CD14-positive monocyte (primary cell): ENCODE measurements at regions not wholly inside any gene's neighbourhood (a gene's known extent, or its start where the extent isn't known, plus 50 kb on each side); places are given as distances from the start of the nearest gene placed in this dataset.

Experiments used
- DNase-seq, 3 donors: peaks; one replicate each; pipeline ENCODE4 v3.0.0-alpha.2; 2011 to 2022
- H2AFZ ChIP-seq: 2 replicates; pipeline ENCODE4 v1.6.0; 2012; ENCODE audit warnings: mild to moderate bottlenecking, low read depth, low read length, inconsistent platforms; ENCODE audit not compliant: insufficient read depth, poor library complexity, severe bottlenecking
- H3K27ac ChIP-seq, 2 donors: 1 replicate in 1 of 2; 2 replicates in 1 of 2; pipeline ENCODE4 v1.5.1; 2012 to 2013; ENCODE audit warnings: low read length in 2 of 2, control low read depth in 1 of 2, inconsistent platforms in 1 of 2, low read depth in 1 of 2, mild to moderate bottlenecking in 1 of 2
- H3K27me3 ChIP-seq, 2 donors: one replicate each; pipeline versions ENCODE4 v1.6.0 to v1.6.1; 2011 to 2013; ENCODE audit warnings: low read length in 2 of 2; ENCODE audit not compliant: control insufficient read depth in 2 of 2, insufficient read depth in 2 of 2
- H3K36me3 ChIP-seq, 2 donors: replicated peaks in 1 of 2; 1 replicate in 1 of 2; 2 replicates in 1 of 2; pipeline versions ENCODE4 v1.5.1 to v1.6.1; 2012 to 2013; ENCODE audit warnings: low read length in 2 of 2, control low read depth in 1 of 2, inconsistent platforms in 1 of 2, mild to moderate bottlenecking in 1 of 2; ENCODE audit not compliant: insufficient read depth in 2 of 2, control insufficient read depth in 1 of 2
- H3K4me1 ChIP-seq, 2 donors: 1 replicate in 1 of 2; 2 replicates in 1 of 2; pipeline versions ENCODE4 v1.5.1 to v1.6.1; 2012 to 2013; ENCODE audit warnings: low read length in 2 of 2, control low read depth in 1 of 2, inconsistent platforms in 1 of 2, mild to moderate bottlenecking in 1 of 2, moderate library complexity in 1 of 2; ENCODE audit not compliant: insufficient read depth in 2 of 2, control insufficient read depth in 1 of 2
- H3K4me2 ChIP-seq: replicated peaks from 2 replicates; pipeline ENCODE3; 2012; ENCODE audit warnings: low read length, moderate library complexity, mild to moderate bottlenecking; ENCODE audit not compliant: poor library complexity, severe bottlenecking; ENCODE audit errors: extremely low read depth
- H3K4me3 ChIP-seq, 3 experiments: fragments of 200-600 bp in 1 of 3; sonication (generic) in 1 of 3; replicated peaks in 1 of 3; 1 replicate in 2 of 3; 2 replicates in 1 of 3; pipeline ENCODE4 v1.5.1; 2011 to 2013; ENCODE audit warnings: low read length in 3 of 3, mild to moderate bottlenecking in 3 of 3, control low read depth in 2 of 3, low read depth in 2 of 3, inconsistent platforms in 1 of 3, moderate library complexity in 1 of 3
- H3K79me2 ChIP-seq: 2 replicates; pipeline ENCODE4 v1.6.0; 2012; ENCODE audit warnings: mild to moderate bottlenecking, control low read depth, inconsistent platforms, low read length, moderate library complexity; ENCODE audit not compliant: insufficient read depth
- H3K9ac ChIP-seq: 2 replicates; pipeline ENCODE4 v1.6.0; 2017; ENCODE audit warnings: low read length, mild to moderate bottlenecking; ENCODE audit not compliant: insufficient read depth, poor library complexity, severe bottlenecking
- H3K9me3 ChIP-seq, 2 donors: replicated peaks in 1 of 2; 1 replicate in 1 of 2; 2 replicates in 1 of 2; pipeline versions ENCODE4 v1.5.1 to v1.6.1; 2012 to 2013; ENCODE audit warnings: low read length in 2 of 2, control low read depth in 1 of 2; ENCODE audit not compliant: control insufficient read depth in 1 of 2, insufficient read depth in 1 of 2
- H4K20me1 ChIP-seq: 2 replicates; pipeline ENCODE4 v1.6.0; 2012; ENCODE audit warnings: mild to moderate bottlenecking, low read length, control low read depth, moderate library complexity; ENCODE audit not compliant: insufficient read depth
- H3K27ac Mint-ChIP-seq, 7 donors: one replicate each; pipeline ENCODE4 v1.8.0; 2020; ENCODE audit warnings: mild to moderate bottlenecking in 7 of 7, mixed read lengths in 7 of 7, moderate library complexity in 6 of 7, inconsistent platforms in 2 of 7
- H3K27me3 Mint-ChIP-seq, 3 donors: one replicate each; pipeline ENCODE4 v1.8.0; 2021 to 2022; ENCODE audit warnings: low read depth in 3 of 3, mild to moderate bottlenecking in 3 of 3, mixed read lengths in 3 of 3, moderate library complexity in 3 of 3, inconsistent platforms in 1 of 3
- H3K36me3 Mint-ChIP-seq, 2 donors: one replicate each; pipeline ENCODE4 v1.8.0; 2020; ENCODE audit warnings: mixed read lengths in 2 of 2, inconsistent platforms in 1 of 2, mild to moderate bottlenecking in 1 of 2
- H3K4me1 Mint-ChIP-seq: one replicate; pipeline ENCODE4 v1.8.0; 2020; ENCODE audit warnings: mild to moderate bottlenecking, mixed read lengths
- H3K4me3 Mint-ChIP-seq, 2 donors: one replicate each; pipeline ENCODE4 v1.8.0; 2020; ENCODE audit warnings: mild to moderate bottlenecking in 2 of 2, mixed read lengths in 2 of 2, moderate library complexity in 1 of 2
- H3K9me3 Mint-ChIP-seq, 7 donors: one replicate each; pipeline ENCODE4 v1.8.0; 2020 to 2022; ENCODE audit warnings: mixed read lengths in 7 of 7, mild to moderate bottlenecking in 6 of 7, moderate library complexity in 6 of 7, inconsistent platforms in 2 of 7
- CTCF ChIP-seq: fragments of 200-600 bp; IDR thresholded peaks from one replicate; pipeline ENCODE4 v1.8.0; 2022; ENCODE audit warnings: antibody characterized with exemption, mild to moderate bottlenecking
- WGBS: methylation state at CpG from one replicate; pipeline ENCODE4 v1.1.5; 2013; ENCODE audit warnings: missing lambda C conversion rate; ENCODE audit not compliant: insufficient coverage; 5-methylcytosine and 5-hydroxymethylcytosine counted together
- intact Hi-C, 2 donors: fragments of 100-400 bp; cut with micrococcal nuclease; formaldehyde crosslinking; loops; one replicate each; pipeline versions ENCODE4 v1.15.0 to v1.15.1; 2023

- H3K27me3 ChIP-seq, result no peaks in the 10 kb centered on the region
- H3K4me2 ChIP-seq, result no peak overlapping the region
- no peaks in the 10 kb centered on the region for H3K79me2 ChIP-seq
- intact Hi-C loops, result no loop called here
- peaks cover 0 to 9% of the 10 kb centered on the region in 2 donors for H3K9me3 ChIP-seq
- peaks cover 13% of the 10 kb centered on the region for H3K4me1 Mint-ChIP-seq
- H3K36me3 Mint-ChIP-seq, result no peaks in the 10 kb centered on the region
- DNase-seq, result no peak
- peaks cover 5 to 7% (median 5%) of the 10 kb centered on the region in 3 donors for H3K27me3 Mint-ChIP-seq
- H3K27ac ChIP-seq, result no peak overlapping the region
- 93% methylated on average over 22 of the region's 24 CpGs for WGBS
- no peak overlapping the region for H3K4me3 Mint-ChIP-seq
- no peak for TF ChIP-seq CTCF
- peaks cover 0 to 15% (median 8%) of the 10 kb centered on the region in 7 donors for H3K9me3 Mint-ChIP-seq
- no peak overlapping the region for H3K4me3 ChIP-seq
- no peak overlapping the region for H3K9ac ChIP-seq
- H3K4me1 ChIP-seq, result peaks cover 9 to 15% of the 10 kb centered on the region in 2 donors
- H2AFZ ChIP-seq, result no peak overlapping the region
- no peak overlapping the region for H3K27ac Mint-ChIP-seq
- no peaks in the 10 kb centered on the region for H3K36me3 ChIP-seq
- H4K20me1 ChIP-seq, result no peaks in the 10 kb centered on the region
These were observed 1340.9 kb downstream of the TBC1D22A start for GRCh38 chr22:48103126-48103875.

- Mint-ChIP-seq H3K4me1 (peaks cover 20% of the 10 kb centered on the region), H3K36me3 (no peaks in the 10 kb centered on the region), H3K9me3 (peaks cover 0 to 14% (median 8%) of the 10 kb centered on the region in 7 donors), H3K4me3 (no peak overlapping the region), H3K27ac (no peak overlapping the region), H3K27me3 (peaks cover 5 to 10% (median 5%) of the 10 kb centered on the region in 3 donors)
- no peaks in the 10 kb centered on the region for H3K79me2 ChIP-seq
- 72% methylated on average over 5 of the region's 5 CpGs for WGBS
- H3K9ac ChIP-seq, result no peak overlapping the region
- TF ChIP-seq CTCF, result no peak
- H3K36me3 ChIP-seq, result no peaks in the 10 kb centered on the region
- peaks cover 0 to 7% of the 10 kb centered on the region in 2 donors for H3K9me3 ChIP-seq
- H3K4me3 ChIP-seq, result no peak overlapping the region
- no peaks in the 10 kb centered on the region for H3K27me3 ChIP-seq
- H3K4me1 ChIP-seq, result peaks cover 12 to 22% of the 10 kb centered on the region in 2 donors
- H3K4me2 ChIP-seq, result no peak overlapping the region
- no peaks in the 10 kb centered on the region for H4K20me1 ChIP-seq
- no peak overlapping the region for H2AFZ ChIP-seq
- DNase-seq, result no peak
- no peak overlapping the region for H3K27ac ChIP-seq
- intact Hi-C loops, result no loop called here
These were observed 1340.1 kb downstream of the TBC1D22A start for GRCh38 chr22:48102581-48102980.
